Liver (tissue), 8 donors: ENCODE measurements at regions not wholly inside any gene's neighbourhood (a gene's known extent, or its start where the extent isn't known, plus 50 kb on each side); places are given as distances from the start of the nearest gene placed in this dataset.
A peak's percentile ranks its signal among the peaks of the same experiment; 100 is the strongest.

Experiments
- DNase-seq: peaks from one replicate; pipeline ENCODE4 v3.0.0-alpha.2; 2017; ENCODE audit warnings: low spot score
- H3K27ac ChIP-seq, 2 donors: one replicate each; pipeline ENCODE4 v1.7.0; 2013; ENCODE audit warnings: inconsistent platforms in 2 of 2, low read length in 2 of 2, control low read depth in 1 of 2, low read depth in 1 of 2, mild to moderate bottlenecking in 1 of 2
- H3K27me3 ChIP-seq, 4 donors: one replicate each; pipeline versions ENCODE4 v1.6.1 to v1.7.0; 2013; ENCODE audit warnings: low read length in 3 of 4, inconsistent platforms in 1 of 4, mild to moderate bottlenecking in 1 of 4, moderate library complexity in 1 of 4; ENCODE audit not compliant: control insufficient read depth in 4 of 4, insufficient read depth in 4 of 4
- H3K36me3 ChIP-seq, 4 donors: one replicate each; pipeline versions ENCODE4 v1.6.1 to v1.7.0; 2013; ENCODE audit warnings: low read length in 3 of 4, mild to moderate bottlenecking in 3 of 4, low read depth in 1 of 4, moderate library complexity in 1 of 4; ENCODE audit not compliant: control insufficient read depth in 4 of 4, insufficient read depth in 3 of 4
- H3K4me1 ChIP-seq, 4 donors: one replicate each; pipeline versions ENCODE4 v1.6.1 to v1.7.0; 2013; ENCODE audit warnings: low read length in 3 of 4, mild to moderate bottlenecking in 3 of 4, moderate library complexity in 1 of 4; ENCODE audit not compliant: control insufficient read depth in 4 of 4, insufficient read depth in 4 of 4
- H3K4me3 ChIP-seq, 3 donors: one replicate each; pipeline versions ENCODE4 v1.6.1 to v1.7.0; 2013; ENCODE audit warnings: low read length in 3 of 3, control low read depth in 1 of 3, low read depth in 1 of 3, mild to moderate bottlenecking in 1 of 3
- H3K9ac ChIP-seq, 2 donors: one replicate each; pipeline ENCODE4 v1.7.0; 2013; ENCODE audit warnings: low read length in 2 of 2, mild to moderate bottlenecking in 2 of 2, moderate library complexity in 2 of 2, control low read depth in 1 of 2, low read depth in 1 of 2
- H3K9me3 ChIP-seq, 4 donors: one replicate each; pipeline versions ENCODE4 v1.6.1 to v1.7.0; 2013; ENCODE audit warnings: low read length in 3 of 4; ENCODE audit not compliant: control insufficient read depth in 4 of 4
- EGR1 ChIP-seq, 2 donors: IDR thresholded peaks; 2 replicates each; pipeline ENCODE4 v1.6.1; 2016 to 2018; ENCODE audit warnings: antibody characterized with exemption in 2 of 2, low read depth in 2 of 2
- FOXA1 ChIP-seq: IDR thresholded peaks from 2 replicates; pipeline ENCODE4 v1.6.1; 2016; ENCODE audit warnings: antibody characterized with exemption
- FOXA2 ChIP-seq: IDR thresholded peaks from 2 replicates; pipeline ENCODE4 v1.6.1; 2016; ENCODE audit warnings: antibody characterized with exemption
- GABPA ChIP-seq, 2 donors: IDR thresholded peaks in 1 of 2; conservative IDR thresholded peaks in 1 of 2; 2 replicates each; pipeline ENCODE4 v1.6.1; 2016; ENCODE audit warnings: antibody characterized with exemption in 2 of 2, mild to moderate bottlenecking in 1 of 2, moderate library complexity in 1 of 2
- HNF4A ChIP-seq, 2 donors: conservative IDR thresholded peaks; 2 replicates each; pipeline ENCODE4 v1.6.1; 2016; ENCODE audit warnings: antibody characterized with exemption in 2 of 2, mild to moderate bottlenecking in 2 of 2
- JUND ChIP-seq, 2 donors: IDR thresholded peaks; 2 replicates each; pipeline ENCODE4 v1.6.1; 2016; ENCODE audit warnings: antibody characterized with exemption in 2 of 2
- NR2F2 ChIP-seq: IDR thresholded peaks from 2 replicates; pipeline ENCODE4 v1.6.1; 2016; ENCODE audit warnings: antibody characterized with exemption
- RXRA ChIP-seq, 2 donors: IDR thresholded peaks; 2 replicates each; pipeline ENCODE4 v1.6.1; 2017 to 2018; ENCODE audit warnings: antibody characterized with exemption in 2 of 2, mild to moderate bottlenecking in 1 of 2
- SP1 ChIP-seq: IDR thresholded peaks from 2 replicates; pipeline ENCODE4 v1.6.1; 2018; ENCODE audit warnings: antibody characterized with exemption, mild to moderate bottlenecking
- YY1 ChIP-seq: IDR thresholded peaks from 2 replicates; pipeline ENCODE4 v1.6.1; 2016; ENCODE audit warnings: antibody characterized with exemption, mild to moderate bottlenecking
- WGBS: extraction: QIAGEN DNeasy Blood & Tissue Kit; methylation state at CpG from one replicate; pipeline ENCODE4 v1.1.7; 2013; 5-methylcytosine and 5-hydroxymethylcytosine counted together
- TF ChIP-seq, protein P1 (sequence below): IDR thresholded peaks from 2 replicates; pipeline ENCODE4 v1.6.1; 2016; ENCODE audit warnings: antibody characterized with exemption, mild to moderate bottlenecking
- TF ChIP-seq, protein P2 (sequence below): IDR thresholded peaks from 2 replicates; pipeline ENCODE4 v1.6.1; 2016; ENCODE audit warnings: antibody characterized with exemption
- TF ChIP-seq, protein P3 (sequence below): fragments of 150-350 bp; IDR thresholded peaks from 2 replicates; pipeline ENCODE4 v1.5.1; 2017; ENCODE audit warnings: improper control_type of control experiment, low read depth, low read length; ENCODE audit not compliant: missing input control
- TF ChIP-seq, protein P4 (sequence below): IDR thresholded peaks from 2 replicates; pipeline ENCODE4 v1.6.1; 2016; ENCODE audit warnings: antibody characterized with exemption
- donor health status: healthy.
- donor health status: healthy.
- donor health status: healthy.
- donor health status: healthy.
- donor health status: healthy.

GRCh38 chr6:85995339-85996033, 352.8 kb upstream of the SYNCRIP start:
- H3K27ac ChIP-seq: peak overlapping the region; percentile 25 to 28
- H3K9ac ChIP-seq: no peak overlapping the region
- no peaks in the 10 kb centered on the region for H3K9me3 ChIP-seq
- peaks cover 0 to 12% (median 4%) of the 10 kb centered on the region in 4 donors for H3K4me1 ChIP-seq
- H3K27me3 ChIP-seq: no peaks in the 10 kb centered on the region
- WGBS: 41% methylated on average over 2 of the region's 2 CpGs
- no peaks in the 10 kb centered on the region for H3K36me3 ChIP-seq
- DNase-seq: no peak
- TF ChIP-seq RXRA (IDR thresholded peaks at IDR 0.05): peak in 1 of 2 donors; percentile 11
- peak; percentile 45 to 49 for TF ChIP-seq HNF4A (conservative IDR thresholded peaks at IDR 0.05)
- TF ChIP-seq YY1: peak; percentile 13
- TF ChIP-seq JUND (IDR thresholded peaks at IDR 0.05): peak in 1 of 2 donors; percentile 25
- no peak for TF ChIP-seq NR2F2
- TF ChIP-seq FOXA2: peak; percentile 29
- TF ChIP-seq, protein P1, sequence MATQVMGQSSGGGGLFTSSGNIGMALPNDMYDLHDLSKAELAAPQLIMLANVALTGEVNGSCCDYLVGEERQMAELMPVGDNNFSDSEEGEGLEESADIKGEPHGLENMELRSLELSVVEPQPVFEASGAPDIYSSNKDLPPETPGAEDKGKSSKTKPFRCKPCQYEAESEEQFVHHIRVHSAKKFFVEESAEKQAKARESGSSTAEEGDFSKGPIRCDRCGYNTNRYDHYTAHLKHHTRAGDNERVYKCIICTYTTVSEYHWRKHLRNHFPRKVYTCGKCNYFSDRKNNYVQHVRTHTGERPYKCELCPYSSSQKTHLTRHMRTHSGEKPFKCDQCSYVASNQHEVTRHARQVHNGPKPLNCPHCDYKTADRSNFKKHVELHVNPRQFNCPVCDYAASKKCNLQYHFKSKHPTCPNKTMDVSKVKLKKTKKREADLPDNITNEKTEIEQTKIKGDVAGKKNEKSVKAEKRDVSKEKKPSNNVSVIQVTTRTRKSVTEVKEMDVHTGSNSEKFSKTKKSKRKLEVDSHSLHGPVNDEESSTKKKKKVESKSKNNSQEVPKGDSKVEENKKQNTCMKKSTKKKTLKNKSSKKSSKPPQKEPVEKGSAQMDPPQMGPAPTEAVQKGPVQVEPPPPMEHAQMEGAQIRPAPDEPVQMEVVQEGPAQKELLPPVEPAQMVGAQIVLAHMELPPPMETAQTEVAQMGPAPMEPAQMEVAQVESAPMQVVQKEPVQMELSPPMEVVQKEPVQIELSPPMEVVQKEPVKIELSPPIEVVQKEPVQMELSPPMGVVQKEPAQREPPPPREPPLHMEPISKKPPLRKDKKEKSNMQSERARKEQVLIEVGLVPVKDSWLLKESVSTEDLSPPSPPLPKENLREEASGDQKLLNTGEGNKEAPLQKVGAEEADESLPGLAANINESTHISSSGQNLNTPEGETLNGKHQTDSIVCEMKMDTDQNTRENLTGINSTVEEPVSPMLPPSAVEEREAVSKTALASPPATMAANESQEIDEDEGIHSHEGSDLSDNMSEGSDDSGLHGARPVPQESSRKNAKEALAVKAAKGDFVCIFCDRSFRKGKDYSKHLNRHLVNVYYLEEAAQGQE: no peak
- TF ChIP-seq, protein P2, sequence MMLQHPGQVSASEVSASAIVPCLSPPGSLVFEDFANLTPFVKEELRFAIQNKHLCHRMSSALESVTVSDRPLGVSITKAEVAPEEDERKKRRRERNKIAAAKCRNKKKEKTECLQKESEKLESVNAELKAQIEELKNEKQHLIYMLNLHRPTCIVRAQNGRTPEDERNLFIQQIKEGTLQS: no peak
- H3K4me3 ChIP-seq: no peak overlapping the region

DNA sequence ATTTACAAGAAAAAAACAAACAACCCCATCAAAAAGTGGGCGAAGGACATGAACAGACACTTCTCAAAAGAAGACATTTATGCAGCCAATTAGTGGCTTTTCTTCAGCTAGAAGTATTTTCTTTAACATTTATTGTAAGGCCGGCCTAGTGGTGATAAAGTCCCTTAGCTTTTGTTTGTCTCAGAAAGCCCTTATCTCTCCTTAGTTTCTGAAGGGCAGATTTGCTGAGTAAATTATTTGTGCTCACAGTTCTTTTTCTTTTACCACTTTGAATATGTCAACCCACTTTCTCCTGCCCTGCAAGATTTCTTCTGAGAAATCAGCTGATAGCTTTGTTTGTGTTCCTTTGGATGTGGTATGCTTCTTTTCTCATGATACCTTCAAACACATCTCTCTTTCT, 344.0 kb upstream of the SYNCRIP start:
- TF ChIP-seq, protein P3, sequence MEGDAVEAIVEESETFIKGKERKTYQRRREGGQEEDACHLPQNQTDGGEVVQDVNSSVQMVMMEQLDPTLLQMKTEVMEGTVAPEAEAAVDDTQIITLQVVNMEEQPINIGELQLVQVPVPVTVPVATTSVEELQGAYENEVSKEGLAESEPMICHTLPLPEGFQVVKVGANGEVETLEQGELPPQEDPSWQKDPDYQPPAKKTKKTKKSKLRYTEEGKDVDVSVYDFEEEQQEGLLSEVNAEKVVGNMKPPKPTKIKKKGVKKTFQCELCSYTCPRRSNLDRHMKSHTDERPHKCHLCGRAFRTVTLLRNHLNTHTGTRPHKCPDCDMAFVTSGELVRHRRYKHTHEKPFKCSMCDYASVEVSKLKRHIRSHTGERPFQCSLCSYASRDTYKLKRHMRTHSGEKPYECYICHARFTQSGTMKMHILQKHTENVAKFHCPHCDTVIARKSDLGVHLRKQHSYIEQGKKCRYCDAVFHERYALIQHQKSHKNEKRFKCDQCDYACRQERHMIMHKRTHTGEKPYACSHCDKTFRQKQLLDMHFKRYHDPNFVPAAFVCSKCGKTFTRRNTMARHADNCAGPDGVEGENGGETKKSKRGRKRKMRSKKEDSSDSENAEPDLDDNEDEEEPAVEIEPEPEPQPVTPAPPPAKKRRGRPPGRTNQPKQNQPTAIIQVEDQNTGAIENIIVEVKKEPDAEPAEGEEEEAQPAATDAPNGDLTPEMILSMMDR: no peak
- TF ChIP-seq FOXA1 (no peak), SP1 (no peak), GABPA (IDR thresholded peaks at IDR 0.05 in 1 of 2, conservative IDR thresholded peaks at IDR 0.05 in 1 of 2) (no peak), EGR1 (IDR thresholded peaks at IDR 0.05; ENCODE audit: low read depth in 2 of 2) (no peak), YY1 (no peak)
- TF ChIP-seq, protein P2: no peak
- TF ChIP-seq, protein P4, sequence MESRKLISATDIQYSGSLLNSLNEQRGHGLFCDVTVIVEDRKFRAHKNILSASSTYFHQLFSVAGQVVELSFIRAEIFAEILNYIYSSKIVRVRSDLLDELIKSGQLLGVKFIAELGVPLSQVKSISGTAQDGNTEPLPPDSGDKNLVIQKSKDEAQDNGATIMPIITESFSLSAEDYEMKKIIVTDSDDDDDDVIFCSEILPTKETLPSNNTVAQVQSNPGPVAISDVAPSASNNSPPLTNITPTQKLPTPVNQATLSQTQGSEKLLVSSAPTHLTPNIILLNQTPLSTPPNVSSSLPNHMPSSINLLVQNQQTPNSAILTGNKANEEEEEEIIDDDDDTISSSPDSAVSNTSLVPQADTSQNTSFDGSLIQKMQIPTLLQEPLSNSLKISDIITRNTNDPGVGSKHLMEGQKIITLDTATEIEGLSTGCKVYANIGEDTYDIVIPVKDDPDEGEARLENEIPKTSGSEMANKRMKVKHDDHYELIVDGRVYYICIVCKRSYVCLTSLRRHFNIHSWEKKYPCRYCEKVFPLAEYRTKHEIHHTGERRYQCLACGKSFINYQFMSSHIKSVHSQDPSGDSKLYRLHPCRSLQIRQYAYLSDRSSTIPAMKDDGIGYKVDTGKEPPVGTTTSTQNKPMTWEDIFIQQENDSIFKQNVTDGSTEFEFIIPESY: no peak
- TF ChIP-seq, protein P1: no peak
- H3K27me3 ChIP-seq: no peaks in the 10 kb centered on the region
- peaks cover 0 to 14% (median 4%) of the 10 kb centered on the region in 4 donors for H3K9me3 ChIP-seq
- H3K4me1 ChIP-seq: no peaks in the 10 kb centered on the region
- H3K9ac ChIP-seq: no peak overlapping the region
- WGBS: 85% methylated on average over 2 of the region's 2 CpGs
- DNase-seq: no peak
- no peaks in the 10 kb centered on the region for H3K36me3 ChIP-seq
- no peak overlapping the region for H3K4me3 ChIP-seq
- H3K27ac ChIP-seq: no peak overlapping the region
